H9 (cell line): ENCODE measurements at regions not wholly inside any gene's neighbourhood (a gene's known extent, or its start where the extent isn't known, plus 50 kb on each side); places are given as distances from the start of the nearest gene placed in this dataset.

Experiments used
- DNase-seq: peaks from one replicate; pipeline ENCODE4 v3.0.0-alpha.2; 2017
- H2AFZ ChIP-seq: one replicate; pipeline ENCODE4 v1.6.1; 2013; ENCODE audit warnings: mild to moderate bottlenecking, low read length, control low read depth, moderate library complexity
- H2AK5ac ChIP-seq: 2 replicates; pipeline ENCODE4 v1.6.1; 2013; ENCODE audit warnings: low read length, control low read depth, mixed read lengths; ENCODE audit not compliant: insufficient read length
- H2BK120ac ChIP-seq: one replicate; pipeline ENCODE4 v1.6.1; 2013; ENCODE audit warnings: low read depth, mild to moderate bottlenecking, low read length, control low read depth, inconsistent platforms; ENCODE audit not compliant: poor library complexity, severe bottlenecking
- H2BK12ac ChIP-seq: 2 replicates; pipeline ENCODE4 v1.6.1; 2013; ENCODE audit warnings: low read length, control low read depth, mixed read lengths, low read depth; ENCODE audit not compliant: insufficient read length
- H2BK15ac ChIP-seq: 2 replicates; pipeline ENCODE4 v1.6.1; 2013; ENCODE audit warnings: low read depth, low read length, control low read depth
- H2BK20ac ChIP-seq: one replicate; pipeline ENCODE4 v1.6.1; 2013; ENCODE audit warnings: low read depth, mild to moderate bottlenecking, low read length, control low read depth, inconsistent platforms; ENCODE audit not compliant: poor library complexity, severe bottlenecking
- H2BK5ac ChIP-seq: 2 replicates; pipeline ENCODE4 v1.6.1; 2013; ENCODE audit warnings: low read length, control low read depth, mixed read lengths; ENCODE audit not compliant: insufficient read length
- H3K14ac ChIP-seq: 2 replicates; pipeline ENCODE4 v1.6.1; 2013; ENCODE audit warnings: low read length, control low read depth; ENCODE audit not compliant: insufficient read depth
- H3K18ac ChIP-seq: 2 replicates; pipeline ENCODE4 v1.6.1; 2013; ENCODE audit warnings: low read depth, mild to moderate bottlenecking, mixed read lengths, low read length, control low read depth; ENCODE audit not compliant: insufficient read length
- H3K23ac ChIP-seq: 2 replicates; pipeline ENCODE4 v1.6.1; 2013; ENCODE audit warnings: low read length, control low read depth, mixed read lengths, low read depth; ENCODE audit not compliant: insufficient read length
- H3K23me2 ChIP-seq: 2 replicates; pipeline ENCODE4 v1.6.1; 2013; ENCODE audit warnings: low read depth, mild to moderate bottlenecking, mixed read lengths, low read length, control low read depth; ENCODE audit not compliant: insufficient read length, poor library complexity, severe bottlenecking
- H3K27ac ChIP-seq: 2 replicates; pipeline ENCODE4 v1.5.1; 2013; ENCODE audit warnings: low read length, control low read depth, mixed read lengths, low read depth; ENCODE audit not compliant: insufficient read length
- H3K27me3 ChIP-seq: 2 replicates; pipeline ENCODE4 v1.6.1; 2013; ENCODE audit warnings: low read length, control low read depth, inconsistent platforms; ENCODE audit not compliant: insufficient read depth
- H3K4ac ChIP-seq: 2 replicates; pipeline ENCODE4 v1.6.1; 2013; ENCODE audit warnings: low read depth, mild to moderate bottlenecking, control low read depth, inconsistent platforms, low read length, moderate library complexity
- H3K4me1 ChIP-seq: 2 replicates; pipeline ENCODE4 v1.6.1; 2013; ENCODE audit warnings: low read length, control low read depth, inconsistent platforms; ENCODE audit not compliant: insufficient read depth
- H3K4me2 ChIP-seq: 2 replicates; pipeline ENCODE4 v1.6.1; 2013; ENCODE audit warnings: low read length, control low read depth, mixed read lengths; ENCODE audit not compliant: insufficient read length, insufficient read depth
- H3K56ac ChIP-seq: 2 replicates; pipeline ENCODE4 v1.6.1; 2013; ENCODE audit warnings: low read depth, mild to moderate bottlenecking, mixed read lengths, low read length, control low read depth; ENCODE audit not compliant: insufficient read length
- H3K79me1 ChIP-seq: 2 replicates; pipeline ENCODE4 v1.6.1; 2013; ENCODE audit warnings: low read depth, mild to moderate bottlenecking, moderate library complexity, low read length, control low read depth, inconsistent platforms; ENCODE audit not compliant: insufficient read depth, poor library complexity, severe bottlenecking
- H3K79me2 ChIP-seq: 2 replicates; pipeline ENCODE4 v1.6.1; 2013; ENCODE audit warnings: low read length, control low read depth, inconsistent platforms; ENCODE audit not compliant: insufficient read depth
- H3K9ac ChIP-seq: 2 replicates; pipeline ENCODE4 v1.6.1; 2013; ENCODE audit warnings: low read length, control low read depth, mixed read lengths; ENCODE audit not compliant: insufficient read length; ENCODE audit errors: extremely low read depth
- H3K9me3 ChIP-seq: one replicate; pipeline ENCODE4 v1.6.1; 2013; ENCODE audit warnings: low read depth, low read length, inconsistent platforms; ENCODE audit not compliant: control insufficient read depth
- H3T11ph ChIP-seq: one replicate; pipeline ENCODE4 v1.6.1; 2013; ENCODE audit warnings: mild to moderate bottlenecking, low read length, control low read depth, inconsistent platforms
- H4K20me1 ChIP-seq: one replicate; pipeline ENCODE4 v1.6.1; 2013; ENCODE audit not compliant: control insufficient read depth, insufficient read length, insufficient read depth
- H4K5ac ChIP-seq: 2 replicates; pipeline ENCODE4 v1.6.1; 2013; ENCODE audit warnings: low read depth, mild to moderate bottlenecking, mixed read lengths, low read length, control low read depth; ENCODE audit not compliant: insufficient read length
- H4K8ac ChIP-seq: replicated peaks from 2 replicates; pipeline ENCODE4 v1.6.1; 2013; ENCODE audit warnings: low read length, control low read depth, mixed read lengths, low read depth; ENCODE audit not compliant: insufficient read length
- H4K91ac ChIP-seq: 2 replicates; pipeline ENCODE4 v1.6.1; 2013; ENCODE audit warnings: low read depth, mild to moderate bottlenecking, moderate library complexity, mixed read lengths, low read length, control low read depth; ENCODE audit not compliant: insufficient read length
- H3K27ac Mint-ChIP-seq, 3 experiments: 2 replicates in 2 of 3; 3 replicates in 1 of 3; pipeline ENCODE4 v1.8.0; 2020 to 2021; ENCODE audit warnings: mixed read lengths in 3 of 3, mild to moderate bottlenecking in 1 of 3, moderate library complexity in 1 of 3
- H3K27me3 Mint-ChIP-seq: 2 replicates; pipeline ENCODE4 v1.8.0; 2021; ENCODE audit warnings: low read depth, mild to moderate bottlenecking, moderate library complexity, mixed read lengths
- H3K36me3 Mint-ChIP-seq, 3 experiments: 2 replicates in 2 of 3; 3 replicates in 1 of 3; pipeline ENCODE4 v1.8.0; 2020 to 2021; ENCODE audit warnings: low read depth in 3 of 3, mixed read lengths in 3 of 3; ENCODE audit not compliant: insufficient read depth in 1 of 3
- H3K4me1 Mint-ChIP-seq, 2 experiments: 2 replicates each; pipeline ENCODE4 v1.8.0; 2020; ENCODE audit warnings: mixed read lengths in 2 of 2
- H3K4me3 Mint-ChIP-seq, 2 experiments: 2 replicates in 1 of 2; 3 replicates in 1 of 2; pipeline ENCODE4 v1.8.0; 2020 to 2021; ENCODE audit warnings: mild to moderate bottlenecking in 2 of 2, mixed read lengths in 2 of 2, moderate library complexity in 1 of 2
- H3K9me3 Mint-ChIP-seq, 2 experiments: 2 replicates in 1 of 2; 3 replicates in 1 of 2; pipeline ENCODE4 v1.8.0; 2020; ENCODE audit warnings: mild to moderate bottlenecking in 2 of 2, mixed read lengths in 2 of 2, moderate library complexity in 1 of 2
- CTCF ChIP-seq: fragments of 200-600 bp; sonication (generic); conservative IDR thresholded peaks from 3 replicates; pipeline ENCODE4 v1.8.0; 2021; ENCODE audit warnings: antibody characterized with exemption, mild to moderate bottlenecking
- WGBS: extraction: QIAGEN DNeasy Blood & Tissue Kit; methylation state at CpG from one replicate; pipeline ENCODE4 v1.1.7; 2013; ENCODE audit warnings: missing lambda C conversion rate, low lambda C conversion rate, mixed read lengths; ENCODE audit not compliant: insufficient read length; ENCODE audit errors: extremely low coverage; 5-methylcytosine and 5-hydroxymethylcytosine counted together

GRCh38 chr3:148307443-148307843 is 390.3 kb upstream of the AGTR1 start:
- H3K4ac ChIP-seq = no peak overlapping the region
- H2BK120ac ChIP-seq = no peak overlapping the region
- no peak overlapping the region for H4K91ac ChIP-seq
- H3T11ph ChIP-seq = no peak overlapping the region
- H3K9ac ChIP-seq = no peak overlapping the region
- H3K23me2 ChIP-seq = no peaks in the 10 kb centered on the region
- no peak overlapping the region for H3K4me2 ChIP-seq
- no peak overlapping the region for H4K8ac ChIP-seq
- H2AK5ac ChIP-seq = no peak overlapping the region
- H3K9me3 ChIP-seq = no peaks in the 10 kb centered on the region
- H3K79me1 ChIP-seq = no peaks in the 10 kb centered on the region
- no peak overlapping the region for H2BK15ac ChIP-seq
- no peak overlapping the region for H3K27ac ChIP-seq
- H3K23ac ChIP-seq = no peak overlapping the region
- H3K18ac ChIP-seq = no peak overlapping the region
- WGBS = no CpG with 5 or more reads among the region's 2 CpGs
- Mint-ChIP-seq H3K27ac (no peak overlapping the region), H3K4me1 (peaks cover 6% of the 10 kb centered on the region in 2 experiments), H3K27me3 (no peaks in the 10 kb centered on the region), H3K36me3 (peaks cover 0 to 2% (median 0%) of the 10 kb centered on the region in 3 experiments; a peak in 1 of 7 replicates), H3K9me3 (peaks cover 2 to 3% of the 10 kb centered on the region in 2 experiments; a peak in 1 of 5 replicates), H3K4me3 (no peak overlapping the region)
- no peak overlapping the region for H2AFZ ChIP-seq
- no peaks in the 10 kb centered on the region for H3K4me1 ChIP-seq
- no peak overlapping the region for H3K56ac ChIP-seq
- H2BK12ac ChIP-seq = no peak overlapping the region
- no peak overlapping the region for H2BK5ac ChIP-seq
- H3K14ac ChIP-seq = no peak overlapping the region
- no peaks in the 10 kb centered on the region for H3K27me3 ChIP-seq
- no peak for DNase-seq
- H4K5ac ChIP-seq = no peak overlapping the region
- H3K79me2 ChIP-seq = no peaks in the 10 kb centered on the region
- TF ChIP-seq CTCF = no peak
- no peaks in the 10 kb centered on the region for H4K20me1 ChIP-seq
- no peak overlapping the region for H2BK20ac ChIP-seq
